ENCODE measurements at regions not wholly inside any gene's neighbourhood (a gene's known extent, or its start where the extent isn't known, plus 50 kb on each side); places are given as distances from the start of the nearest gene placed in this dataset.

DNA sequence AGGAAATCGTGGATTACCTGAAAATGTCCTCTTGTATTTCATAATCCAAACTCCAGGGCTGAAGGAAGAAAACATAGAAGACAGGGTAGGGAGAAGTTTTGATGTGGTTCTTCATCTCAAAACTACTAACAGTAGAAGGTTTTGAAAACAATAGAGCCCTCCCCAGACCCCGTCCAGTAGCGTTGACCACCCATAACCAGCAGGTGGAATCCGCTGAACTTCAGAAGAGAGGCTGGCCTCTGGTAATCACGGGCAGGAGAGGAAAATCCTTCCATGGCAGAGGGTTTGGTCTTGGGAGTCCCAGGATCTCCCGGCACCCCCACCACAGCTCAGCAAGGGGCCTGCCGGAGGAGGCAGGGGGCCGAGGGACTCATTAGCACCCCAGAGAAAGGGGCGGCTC lies 333.4 kb upstream of the RNF32 start:
- Histone ChIP-seq H3K9me3 (no peaks in the 10 kb centered on the region), H3K4me3 (no peak overlapping the region), H3K4me1 (no peaks in the 10 kb centered on the region), H3K36me3 (no peaks in the 10 kb centered on the region), H3K27me3 (no peaks in the 10 kb centered on the region), H3K27ac (no peak overlapping the region)
- DNase-seq (ENCODE audit: low spot score in 2 of 2) = no peak
- TF ChIP-seq, protein P1, sequence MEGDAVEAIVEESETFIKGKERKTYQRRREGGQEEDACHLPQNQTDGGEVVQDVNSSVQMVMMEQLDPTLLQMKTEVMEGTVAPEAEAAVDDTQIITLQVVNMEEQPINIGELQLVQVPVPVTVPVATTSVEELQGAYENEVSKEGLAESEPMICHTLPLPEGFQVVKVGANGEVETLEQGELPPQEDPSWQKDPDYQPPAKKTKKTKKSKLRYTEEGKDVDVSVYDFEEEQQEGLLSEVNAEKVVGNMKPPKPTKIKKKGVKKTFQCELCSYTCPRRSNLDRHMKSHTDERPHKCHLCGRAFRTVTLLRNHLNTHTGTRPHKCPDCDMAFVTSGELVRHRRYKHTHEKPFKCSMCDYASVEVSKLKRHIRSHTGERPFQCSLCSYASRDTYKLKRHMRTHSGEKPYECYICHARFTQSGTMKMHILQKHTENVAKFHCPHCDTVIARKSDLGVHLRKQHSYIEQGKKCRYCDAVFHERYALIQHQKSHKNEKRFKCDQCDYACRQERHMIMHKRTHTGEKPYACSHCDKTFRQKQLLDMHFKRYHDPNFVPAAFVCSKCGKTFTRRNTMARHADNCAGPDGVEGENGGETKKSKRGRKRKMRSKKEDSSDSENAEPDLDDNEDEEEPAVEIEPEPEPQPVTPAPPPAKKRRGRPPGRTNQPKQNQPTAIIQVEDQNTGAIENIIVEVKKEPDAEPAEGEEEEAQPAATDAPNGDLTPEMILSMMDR (IDR thresholded peaks at IDR 0.05) = no peak
- intact Hi-C loops (cut with DNase I) = no loop called here

DNA sequence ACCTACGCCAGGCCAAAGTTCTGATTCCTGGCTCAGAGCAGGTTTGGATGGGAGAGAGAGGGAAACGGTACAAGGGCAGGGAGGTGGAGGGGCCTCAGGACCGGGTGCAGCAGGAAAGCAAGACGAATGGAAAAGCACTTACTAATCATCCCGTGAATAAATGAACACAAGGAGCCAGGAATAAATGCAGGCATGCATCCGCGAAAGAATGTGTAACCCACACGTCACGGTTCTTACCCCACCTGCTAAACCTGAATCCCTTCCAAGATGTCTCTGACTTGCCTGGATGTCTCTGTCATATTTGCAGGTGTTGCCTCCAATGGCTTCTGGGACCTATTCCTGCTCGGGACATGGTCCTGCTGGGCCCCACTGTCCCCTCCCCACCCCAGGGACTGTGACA lies 335.2 kb upstream of the RNF32 start:
- intact Hi-C loops (cut with DNase I) = no loop called here
- Histone ChIP-seq H3K36me3 (no peaks in the 10 kb centered on the region), H3K27me3 (no peaks in the 10 kb centered on the region), H3K9me3 (no peaks in the 10 kb centered on the region), H3K4me1 (no peaks in the 10 kb centered on the region), H3K4me3 (no peak overlapping the region), H3K27ac (no peak overlapping the region)
- TF ChIP-seq, protein P1 (IDR thresholded peaks at IDR 0.05) = no peak
- no peak for DNase-seq (ENCODE audit: low spot score in 2 of 2)

DNA sequence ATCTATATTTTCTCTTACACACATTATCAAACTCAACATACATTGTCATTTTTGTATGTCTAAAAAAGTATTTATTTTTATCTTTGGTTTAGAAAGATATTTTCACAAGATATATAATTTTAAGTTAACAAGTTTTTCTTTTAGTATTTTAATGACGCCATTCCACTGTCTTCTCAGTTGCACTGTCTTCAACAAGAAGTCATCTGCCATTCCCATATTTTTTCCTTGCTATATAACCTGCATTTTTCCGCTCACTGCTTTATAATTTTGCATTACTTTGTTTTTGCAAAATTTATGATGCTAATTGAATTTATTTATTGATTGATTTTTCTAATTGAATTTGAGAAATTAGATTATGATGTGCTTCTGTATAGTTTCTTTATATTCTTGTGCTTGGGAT lies 357.8 kb upstream of the RNF32 start:
- Histone ChIP-seq H3K36me3 (no peaks in the 10 kb centered on the region), H3K9me3 (no peaks in the 10 kb centered on the region), H3K27me3 (no peaks in the 10 kb centered on the region), H3K4me1 (no peaks in the 10 kb centered on the region), H3K4me3 (no peak overlapping the region), H3K27ac (no peak overlapping the region)
- no peak for DNase-seq (ENCODE audit: low spot score in 2 of 2)
- intact Hi-C loops (cut with DNase I) = no loop called here
- TF ChIP-seq, protein P1 (IDR thresholded peaks at IDR 0.05) = no peak

DNA sequence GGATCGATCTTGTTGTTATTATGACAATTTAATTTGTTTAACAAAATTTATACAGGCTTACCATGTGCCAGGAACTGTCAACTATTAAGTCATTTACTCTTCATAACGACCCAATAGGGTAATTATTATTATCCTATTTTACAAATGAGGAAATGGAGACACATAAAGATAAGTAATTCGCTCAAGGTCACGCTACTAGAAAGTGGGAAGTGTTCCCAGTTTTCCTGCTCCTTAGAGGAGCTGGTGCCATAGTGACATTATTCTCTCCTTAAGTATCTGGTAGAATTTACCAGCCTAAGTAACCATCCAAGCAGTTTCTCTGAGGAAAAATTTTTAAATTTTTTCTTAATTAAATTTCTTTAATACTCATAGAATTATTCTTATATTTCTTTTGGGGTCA lies 360.9 kb upstream of the RNF32 start:
- H3K27me3 ChIP-seq = no peaks in the 10 kb centered on the region
- no peak for DNase-seq (ENCODE audit: low spot score in 2 of 2)
- H3K4me1 ChIP-seq = no peaks in the 10 kb centered on the region
- TF ChIP-seq, protein P1 (IDR thresholded peaks at IDR 0.05) = no peak
- no peak overlapping the region for H3K4me3 ChIP-seq
- no peak overlapping the region for H3K27ac ChIP-seq
- H3K36me3 ChIP-seq = no peaks in the 10 kb centered on the region
- intact Hi-C loops (cut with DNase I) = no loop called here
- no peaks in the 10 kb centered on the region for H3K9me3 ChIP-seq

DNA sequence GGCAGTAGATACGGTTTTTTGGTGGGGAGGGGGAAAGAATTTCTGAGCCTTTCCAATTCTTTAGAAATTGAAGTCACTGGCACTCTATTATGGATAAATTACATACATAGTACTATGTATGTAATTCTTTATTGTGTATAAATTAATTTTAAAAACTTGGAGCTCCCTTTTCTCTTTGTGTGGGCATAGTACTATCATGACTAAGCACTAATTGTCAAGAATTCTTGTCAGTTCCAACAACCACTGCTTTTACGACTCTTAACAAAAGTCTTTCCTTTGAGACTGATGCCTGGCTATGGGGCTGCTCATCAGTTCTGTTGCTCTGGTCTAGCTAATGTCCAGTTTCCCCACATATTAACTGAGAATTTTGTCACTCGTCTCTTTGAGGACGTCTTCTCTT lies 365.3 kb upstream of the RNF32 start:
- Histone ChIP-seq H3K4me1 (no peaks in the 10 kb centered on the region), H3K9me3 (no peaks in the 10 kb centered on the region), H3K36me3 (no peaks in the 10 kb centered on the region), H3K4me3 (no peak overlapping the region), H3K27ac (no peak overlapping the region), H3K27me3 (no peaks in the 10 kb centered on the region)
- TF ChIP-seq, protein P1 (IDR thresholded peaks at IDR 0.05) = no peak
- intact Hi-C loops (cut with DNase I) = no loop called here
- DNase-seq (ENCODE audit: low spot score in 2 of 2) = no peak

DNA sequence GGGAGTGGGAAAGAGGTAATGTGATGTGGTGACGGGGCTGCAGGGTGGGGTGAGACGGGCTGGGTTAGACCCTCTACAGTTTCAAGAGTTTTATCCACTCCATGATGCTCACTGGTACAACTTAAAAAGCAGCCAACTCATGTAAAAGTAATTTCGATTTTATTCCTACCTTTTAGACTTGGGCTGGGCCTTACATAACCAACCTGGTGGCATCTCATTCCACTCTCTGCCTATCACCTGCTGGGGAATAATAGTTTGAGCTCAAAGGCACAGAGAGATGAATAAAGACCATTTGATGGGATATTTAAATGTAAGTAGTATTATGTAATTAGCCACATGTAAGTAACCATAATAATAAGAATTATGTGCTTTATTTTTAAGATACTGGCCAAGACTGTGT lies 366.0 kb upstream of the RNF32 start:
- no peak overlapping the region for H3K27ac ChIP-seq
- TF ChIP-seq, protein P1 (IDR thresholded peaks at IDR 0.05) = no peak

More for the DNA sequence above, 366.0 kb upstream of the RNF32 start:
- no peaks in the 10 kb centered on the region for H3K27me3 ChIP-seq
- no peaks in the 10 kb centered on the region for H3K4me1 ChIP-seq
- no peak for DNase-seq (ENCODE audit: low spot score in 2 of 2)
- H3K9me3 ChIP-seq = no peaks in the 10 kb centered on the region
- intact Hi-C loops (cut with DNase I) = no loop called here
- no peak overlapping the region for H3K4me3 ChIP-seq
- H3K36me3 ChIP-seq = no peaks in the 10 kb centered on the region
